Natural killer cell (primary cell): ENCODE measurements at regions not wholly inside any gene's neighbourhood (a gene's known extent, or its start where the extent isn't known, plus 50 kb on each side); places are given as distances from the start of the nearest gene placed in this dataset.

ENCODE experiments used
- ATAC-seq, 3 donors: fragments of 150-1000 bp in 2 of 3; fragments of 200-7000 bp in 1 of 3; cut with Tn5 transposase; 1 replicate in 1 of 3; 2 replicates in 2 of 3; pipeline ENCODE4 v1.10.0; 2021; ENCODE audit warnings: mild to moderate bottlenecking in 2 of 3, moderate library complexity in 2 of 3
- DNase-seq, 2 donors: peaks; one replicate each; pipeline versions ENCODE4 v3.0.0 to v3.0.0-alpha.2; 2013 to 2021; ENCODE audit warnings: mixed read lengths in 1 of 2
- H3K27ac ChIP-seq: one replicate; pipeline ENCODE4 v1.5.1; 2013; ENCODE audit warnings: mild to moderate bottlenecking, low read length
- H3K27me3 ChIP-seq: one replicate; pipeline ENCODE4 v1.6.1; 2013; ENCODE audit warnings: low read length; ENCODE audit not compliant: control insufficient read depth, insufficient read depth
- H3K36me3 ChIP-seq: one replicate; pipeline ENCODE4 v1.6.1; 2013; ENCODE audit warnings: low read length; ENCODE audit not compliant: control insufficient read depth, insufficient read depth
- H3K4me1 ChIP-seq: one replicate; pipeline ENCODE4 v1.6.1; 2013; ENCODE audit warnings: low read length; ENCODE audit not compliant: control insufficient read depth, insufficient read depth
- H3K4me3 ChIP-seq: one replicate; pipeline ENCODE4 v1.5.1; 2013; ENCODE audit warnings: low read length
- H3K9me3 ChIP-seq: one replicate; pipeline ENCODE4 v1.6.1; 2013; ENCODE audit warnings: low read length; ENCODE audit not compliant: control insufficient read depth, insufficient read depth
- H3K27ac Mint-ChIP-seq, 2 donors: one replicate each; pipeline ENCODE4 v1.8.0; 2022; ENCODE audit warnings: mild to moderate bottlenecking in 2 of 2, mixed read lengths in 2 of 2, moderate library complexity in 1 of 2
- H3K27me3 Mint-ChIP-seq, 2 donors: one replicate each; pipeline ENCODE4 v1.8.0; 2022; ENCODE audit warnings: low read depth in 2 of 2, mixed read lengths in 2 of 2
- H3K36me3 Mint-ChIP-seq: one replicate; pipeline ENCODE4 v1.8.0; 2022; ENCODE audit warnings: mixed read lengths
- H3K4me1 Mint-ChIP-seq, 2 donors: one replicate each; pipeline ENCODE4 v1.8.0; 2022; ENCODE audit warnings: mixed read lengths in 2 of 2
- H3K4me3 Mint-ChIP-seq: one replicate; pipeline ENCODE4 v1.8.0; 2022; ENCODE audit warnings: mild to moderate bottlenecking, moderate library complexity, mixed read lengths
- H3K9me3 Mint-ChIP-seq, 2 donors: one replicate each; pipeline ENCODE4 v1.8.0; 2022; ENCODE audit warnings: mixed read lengths in 2 of 2
- CTCF ChIP-seq: fragments of 200-600 bp; IDR thresholded peaks from one replicate; pipeline ENCODE4 v1.8.0; 2022; ENCODE audit warnings: antibody characterized with exemption
- WGBS: methylation state at CpG from one replicate; pipeline ENCODE4 v1.1.7; 2013; ENCODE audit warnings: missing lambda C conversion rate; ENCODE audit not compliant: insufficient coverage; 5-methylcytosine and 5-hydroxymethylcytosine counted together
- intact Hi-C: fragments of 100-400 bp; cut with micrococcal nuclease; formaldehyde crosslinking; loops from one replicate; pipeline ENCODE4 v1.14.2; 2022

DNA sequence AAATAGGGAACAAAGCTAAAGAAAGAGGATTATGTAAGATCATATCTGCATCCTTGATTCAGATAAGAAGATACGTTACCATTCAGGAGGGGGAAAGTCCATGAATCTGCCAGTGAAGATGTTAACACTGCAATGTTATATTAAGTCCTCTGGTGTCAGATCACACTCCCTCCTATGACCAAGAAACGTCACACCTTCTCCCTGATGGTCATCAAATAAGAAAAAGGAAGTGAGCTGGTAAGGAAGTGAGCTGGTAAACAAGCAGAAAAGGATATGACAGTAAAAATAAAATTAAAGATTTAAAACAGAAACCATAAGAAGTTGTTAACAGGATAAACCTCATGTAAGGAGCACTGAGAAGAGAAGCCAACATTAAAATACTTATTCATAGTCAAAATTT is 340.2 kb downstream of the SEC23A start:
- no peak overlapping the region for H3K4me3 Mint-ChIP-seq
- no peak for DNase-seq
- WGBS: 90% methylated on average over 1 of the region's 2 CpGs

GRCh38 chr14:38762426-38762825 is 340.6 kb downstream of the SEC23A start:
- H3K4me1 ChIP-seq: no peaks in the 10 kb centered on the region
- no peaks in the 10 kb centered on the region for H3K4me1 Mint-ChIP-seq
- H3K27me3 Mint-ChIP-seq: no peaks in the 10 kb centered on the region
- intact Hi-C loops: no loop called here
- no peaks in the 10 kb centered on the region for H3K9me3 ChIP-seq
- H3K27ac Mint-ChIP-seq: no peak overlapping the region
- no peak overlapping the region for H3K4me3 ChIP-seq
- H3K9me3 Mint-ChIP-seq: peaks cover 8 to 11% of the 10 kb centered on the region in 2 donors
- no peaks in the 10 kb centered on the region for H3K36me3 ChIP-seq
- DNase-seq (no peak), ATAC-seq (no peak)
- TF ChIP-seq CTCF: no peak
- no peaks in the 10 kb centered on the region for H3K36me3 Mint-ChIP-seq
- H3K27ac ChIP-seq: no peak overlapping the region
- no peak overlapping the region for H3K4me3 Mint-ChIP-seq
- no peaks in the 10 kb centered on the region for H3K27me3 ChIP-seq
- 83% methylated on average over 5 of the region's 5 CpGs for WGBS

More for the DNA sequence above, 340.2 kb downstream of the SEC23A start:
- TF ChIP-seq CTCF: no peak
- Histone ChIP-seq H3K27ac (no peak overlapping the region), H3K9me3 (no peaks in the 10 kb centered on the region), H3K4me1 (no peaks in the 10 kb centered on the region), H3K27me3 (no peaks in the 10 kb centered on the region), H3K36me3 (no peaks in the 10 kb centered on the region), H3K4me3 (no peak overlapping the region)
- Mint-ChIP-seq H3K36me3 (no peaks in the 10 kb centered on the region), H3K27me3 (no peaks in the 10 kb centered on the region), H3K9me3 (peaks cover 8 to 12% of the 10 kb centered on the region in 2 donors), H3K27ac (no peak overlapping the region), H3K4me1 (no peaks in the 10 kb centered on the region)
- ATAC-seq: no peak
- intact Hi-C loops: no loop called here

DNA sequence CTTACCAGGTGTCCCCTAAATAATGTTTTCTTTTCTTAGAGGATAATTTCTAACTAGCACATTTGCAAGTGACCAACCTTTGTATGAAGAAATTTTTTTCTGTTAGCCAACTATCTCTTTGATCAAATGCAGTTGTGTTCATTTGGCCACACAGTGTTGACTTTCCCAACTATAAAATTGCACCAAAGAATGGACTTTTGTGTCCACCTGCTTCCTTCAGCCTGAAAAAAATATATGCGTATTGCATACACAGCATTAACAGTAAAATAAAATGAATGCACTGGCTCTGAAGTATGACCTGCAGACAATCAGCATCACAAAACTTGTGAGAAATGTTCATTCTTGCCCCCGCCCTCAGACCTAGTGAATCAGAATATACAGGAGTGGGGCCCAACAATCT is 342.0 kb downstream of the SEC23A start:
- Mint-ChIP-seq H3K9me3 (peaks cover 6 to 7% of the 10 kb centered on the region in 2 donors), H3K27ac (no peak overlapping the region), H3K36me3 (no peaks in the 10 kb centered on the region), H3K27me3 (no peaks in the 10 kb centered on the region), H3K4me1 (no peaks in the 10 kb centered on the region), H3K4me3 (no peak overlapping the region)
- intact Hi-C loops: no loop called here
- DNase-seq (no peak), ATAC-seq (no peak)
- no peaks in the 10 kb centered on the region for H3K27me3 ChIP-seq
- H3K4me3 ChIP-seq: no peak overlapping the region
- 90% methylated on average over 2 of the region's 2 CpGs for WGBS
- H3K9me3 ChIP-seq: no peaks in the 10 kb centered on the region
- H3K27ac ChIP-seq: no peak overlapping the region
- H3K4me1 ChIP-seq: no peaks in the 10 kb centered on the region
- TF ChIP-seq CTCF: no peak
- no peaks in the 10 kb centered on the region for H3K36me3 ChIP-seq

GRCh38 chr14:38758661-38759060 is 344.4 kb downstream of the SEC23A start:
- Mint-ChIP-seq H3K4me1 (no peaks in the 10 kb centered on the region), H3K9me3 (peaks cover 2 to 6% of the 10 kb centered on the region in 2 donors), H3K27ac (no peak overlapping the region), H3K36me3 (no peaks in the 10 kb centered on the region), H3K4me3 (no peak overlapping the region), H3K27me3 (no peaks in the 10 kb centered on the region)
- Histone ChIP-seq H3K4me3 (no peak overlapping the region), H3K9me3 (no peaks in the 10 kb centered on the region), H3K36me3 (no peaks in the 10 kb centered on the region), H3K27ac (no peak overlapping the region), H3K4me1 (no peaks in the 10 kb centered on the region), H3K27me3 (no peaks in the 10 kb centered on the region)
- ATAC-seq (no peak), DNase-seq (no peak)
- WGBS: 65% methylated on average over 2 of the region's 2 CpGs
- no peak for TF ChIP-seq CTCF
- intact Hi-C loops: no loop called here
